ENCODE measurements at regions not wholly inside any gene's neighbourhood (a gene's known extent, or its start where the extent isn't known, plus 50 kb on each side); places are given as distances from the start of the nearest gene placed in this dataset.

DNA sequence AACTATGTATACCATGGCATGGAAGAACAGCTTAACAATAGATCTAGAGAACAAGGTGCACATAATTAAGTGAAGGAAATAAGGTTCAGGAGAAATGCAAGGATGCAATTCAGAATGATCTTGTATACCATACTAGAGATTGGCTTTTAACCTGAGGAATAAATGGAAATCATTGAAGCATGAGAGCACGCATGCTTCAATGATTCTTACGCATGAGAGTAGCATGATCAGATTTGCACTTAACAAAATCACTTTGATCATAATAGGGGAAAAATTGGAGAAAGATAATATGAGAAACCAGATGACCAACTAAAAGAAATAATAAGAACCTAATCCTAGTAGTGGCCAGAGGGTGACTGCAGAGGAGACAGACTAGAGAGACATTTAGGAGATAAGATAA is 133.3 kb upstream of the FSCB start:
- TF ChIP-seq, protein P1, sequence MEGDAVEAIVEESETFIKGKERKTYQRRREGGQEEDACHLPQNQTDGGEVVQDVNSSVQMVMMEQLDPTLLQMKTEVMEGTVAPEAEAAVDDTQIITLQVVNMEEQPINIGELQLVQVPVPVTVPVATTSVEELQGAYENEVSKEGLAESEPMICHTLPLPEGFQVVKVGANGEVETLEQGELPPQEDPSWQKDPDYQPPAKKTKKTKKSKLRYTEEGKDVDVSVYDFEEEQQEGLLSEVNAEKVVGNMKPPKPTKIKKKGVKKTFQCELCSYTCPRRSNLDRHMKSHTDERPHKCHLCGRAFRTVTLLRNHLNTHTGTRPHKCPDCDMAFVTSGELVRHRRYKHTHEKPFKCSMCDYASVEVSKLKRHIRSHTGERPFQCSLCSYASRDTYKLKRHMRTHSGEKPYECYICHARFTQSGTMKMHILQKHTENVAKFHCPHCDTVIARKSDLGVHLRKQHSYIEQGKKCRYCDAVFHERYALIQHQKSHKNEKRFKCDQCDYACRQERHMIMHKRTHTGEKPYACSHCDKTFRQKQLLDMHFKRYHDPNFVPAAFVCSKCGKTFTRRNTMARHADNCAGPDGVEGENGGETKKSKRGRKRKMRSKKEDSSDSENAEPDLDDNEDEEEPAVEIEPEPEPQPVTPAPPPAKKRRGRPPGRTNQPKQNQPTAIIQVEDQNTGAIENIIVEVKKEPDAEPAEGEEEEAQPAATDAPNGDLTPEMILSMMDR (IDR thresholded peaks at IDR 0.05; ENCODE audit: low read depth, low read length, missing input control): no peak
- TF ChIP-seq YY1 (IDR thresholded peaks at IDR 0.05) (no peak), SP1 (IDR thresholded peaks at IDR 0.05) (no peak), FOXA1 (IDR thresholded peaks at IDR 0.05) (no peak)
